ENCODE measurements at regions not wholly inside any gene's neighbourhood (a gene's known extent, or its start where the extent isn't known, plus 50 kb on each side); places are given as distances from the start of the nearest gene placed in this dataset.

DNA sequence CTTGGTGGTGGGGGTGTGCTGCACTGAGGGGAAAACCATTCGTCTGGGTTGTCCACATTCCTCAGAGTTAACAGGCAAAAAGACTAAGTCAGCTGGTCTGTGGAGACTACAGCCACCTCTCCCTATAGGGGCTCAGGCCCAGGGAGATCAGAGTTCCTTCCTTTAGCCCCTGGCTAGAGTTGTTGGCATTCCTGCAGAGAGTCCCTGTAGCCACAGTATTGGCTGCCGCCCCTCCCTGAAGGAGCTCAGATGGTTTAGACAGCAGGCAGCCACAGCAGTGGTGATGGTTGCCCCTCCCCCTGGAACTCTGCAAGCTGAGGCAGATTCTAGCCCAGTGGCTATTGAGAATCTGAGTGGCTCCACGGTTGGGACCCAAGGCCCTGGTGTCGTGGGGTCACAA, 1072.5 kb upstream of the ATXN7L3B start:
- H3K27me3 ChIP-seq (ENCODE audit: control insufficient read depth in 4 of 4, insufficient read depth in 4 of 4, low read length in 3 of 4) = no peaks in the 10 kb centered on the region
- H3K9me3 ChIP-seq (ENCODE audit: control insufficient read depth in 4 of 4, low read length in 3 of 4) = no peaks in the 10 kb centered on the region
- WGBS = 77% methylated on average over 4 of the region's 4 CpGs
- H3K9ac ChIP-seq (ENCODE audit: low read depth in 1 of 2, low read length in 2 of 2) = no peak overlapping the region
- TF ChIP-seq HNF4G (IDR thresholded peaks at IDR 0.05) (no peak), SP1 (IDR thresholded peaks at IDR 0.05) (no peak), TAF1 (conservative IDR thresholded peaks at IDR 0.05) (no peak), REST (IDR thresholded peaks at IDR 0.05) (no peak), NR2F2 (IDR thresholded peaks at IDR 0.05) (no peak), GABPA (IDR thresholded peaks at IDR 0.05 in 1 of 2, conservative IDR thresholded peaks at IDR 0.05 in 1 of 2) (no peak), FOXA1 (IDR thresholded peaks at IDR 0.05) (no peak), EGR1 (IDR thresholded peaks at IDR 0.05; ENCODE audit: low read depth in 2 of 2) (no peak), JUND (IDR thresholded peaks at IDR 0.05) (no peak), YY1 (IDR thresholded peaks at IDR 0.05) (no peak), ZBTB33 (IDR thresholded peaks at IDR 0.05) (no peak), CTCF (IDR thresholded peaks at IDR 0.05; ENCODE audit: low read depth, low read length, missing input control) (no peak), MAX (IDR thresholded peaks at IDR 0.05) (no peak), RXRA (IDR thresholded peaks at IDR 0.05) (no peak), HNF4A (conservative IDR thresholded peaks at IDR 0.05) (no peak)
- TF ChIP-seq, protein P1, sequence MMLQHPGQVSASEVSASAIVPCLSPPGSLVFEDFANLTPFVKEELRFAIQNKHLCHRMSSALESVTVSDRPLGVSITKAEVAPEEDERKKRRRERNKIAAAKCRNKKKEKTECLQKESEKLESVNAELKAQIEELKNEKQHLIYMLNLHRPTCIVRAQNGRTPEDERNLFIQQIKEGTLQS (IDR thresholded peaks at IDR 0.05) = no peak
- no peaks in the 10 kb centered on the region for H3K36me3 ChIP-seq (ENCODE audit: control insufficient read depth in 4 of 4, insufficient read depth in 3 of 4, low read depth in 1 of 4, low read length in 3 of 4)
- peaks cover 0 to 1% (median 0%) of the 10 kb centered on the region in 4 donors for H3K4me1 ChIP-seq (ENCODE audit: control insufficient read depth in 4 of 4, insufficient read depth in 4 of 4, low read length in 3 of 4)
- DNase-seq (ENCODE audit: low spot score) = no peak
- no peak overlapping the region for H3K4me3 ChIP-seq (ENCODE audit: low read depth in 1 of 3, low read length in 3 of 3)
- H3K27ac ChIP-seq (ENCODE audit: low read depth in 1 of 2, low read length in 2 of 2) = no peak overlapping the region

GRCh38 chr12:73486256-73486655, 1051.4 kb upstream of the ATXN7L3B start:
- H3K4me1 ChIP-seq (ENCODE audit: control insufficient read depth in 4 of 4, insufficient read depth in 4 of 4, low read length in 3 of 4) = no peaks in the 10 kb centered on the region
- H3K4me3 ChIP-seq (ENCODE audit: low read depth in 1 of 3, low read length in 3 of 3) = no peak overlapping the region
- H3K27ac ChIP-seq (ENCODE audit: low read depth in 1 of 2, low read length in 2 of 2) = no peak overlapping the region
- no peak for TF ChIP-seq SP1 (IDR thresholded peaks at IDR 0.05)
- TF ChIP-seq TAF1 (conservative IDR thresholded peaks at IDR 0.05) = no peak
- TF ChIP-seq CTCF (IDR thresholded peaks at IDR 0.05; ENCODE audit: low read depth, low read length, missing input control) = no peak
- TF ChIP-seq EGR1 (IDR thresholded peaks at IDR 0.05; ENCODE audit: low read depth in 2 of 2) = no peak
- TF ChIP-seq FOXA2 (IDR thresholded peaks at IDR 0.05) = no peak
- no peak overlapping the region for H3K9ac ChIP-seq (ENCODE audit: low read depth in 1 of 2, low read length in 2 of 2)
- H3K9me3 ChIP-seq (ENCODE audit: control insufficient read depth in 4 of 4, low read length in 3 of 4) = peaks cover 0 to 4% (median 0%) of the 10 kb centered on the region in 4 donors
- DNase-seq (ENCODE audit: low spot score) = no peak
- no peaks in the 10 kb centered on the region for H3K36me3 ChIP-seq (ENCODE audit: control insufficient read depth in 4 of 4, insufficient read depth in 3 of 4, low read depth in 1 of 4, low read length in 3 of 4)
- no peaks in the 10 kb centered on the region for H3K27me3 ChIP-seq (ENCODE audit: control insufficient read depth in 4 of 4, insufficient read depth in 4 of 4, low read length in 3 of 4)
